Sigmoid colon (tissue), 6 donors: ENCODE measurements at regions not wholly inside any gene's neighbourhood (a gene's known extent, or its start where the extent isn't known, plus 50 kb on each side); places are given as distances from the start of the nearest gene placed in this dataset.

Source experiments
- DNase-seq: peaks from one replicate; pipeline ENCODE4 v3.0.0-alpha.2; 2019
- H3K27ac ChIP-seq, 4 donors: fragments of 200-600 bp; sonication (generic); one replicate each; pipeline ENCODE4 v1.5.1; 2016 to 2019; ENCODE audit warnings: mild to moderate bottlenecking in 1 of 4
- H3K27me3 ChIP-seq, 3 donors: fragments of 200-600 bp; sonication (generic); one replicate each; pipeline ENCODE4 v1.5.1; 2019; ENCODE audit warnings: mild to moderate bottlenecking in 1 of 3
- H3K36me3 ChIP-seq, 4 donors: fragments of 200-600 bp; sonication (generic); one replicate each; pipeline ENCODE4 v1.5.1; 2016 to 2019
- H3K4me1 ChIP-seq, 4 donors: fragments of 200-600 bp; sonication (generic); one replicate each; pipeline ENCODE4 v1.5.1; 2017 to 2019
- H3K4me3 ChIP-seq, 4 donors: fragments of 200-600 bp; sonication (generic); one replicate each; pipeline ENCODE4 v1.5.1; 2017 to 2019; ENCODE audit warnings: mild to moderate bottlenecking in 2 of 4, moderate library complexity in 1 of 4
- H3K9me3 ChIP-seq, 4 donors: fragments of 200-600 bp in 3 of 4; sonication (generic) in 3 of 4; one replicate each; pipeline versions ENCODE4 v1.5.1 to v1.6.1; 2013 to 2019
- EP300 ChIP-seq, 4 donors: sonication (generic); formaldehyde crosslinking; IDR thresholded peaks; one replicate each; pipeline ENCODE4 v1.6.1; 2017; ENCODE audit warnings: antibody characterized with exemption in 4 of 4
- POLR2A ChIP-seq, 2 donors: fragments of 450-650 bp; IDR thresholded peaks; one replicate each; pipeline ENCODE4 v1.6.1; 2016; ENCODE audit warnings: antibody characterized with exemption in 2 of 2, mild to moderate bottlenecking in 2 of 2, moderate library complexity in 2 of 2
- POLR2AphosphoS5 ChIP-seq, 4 donors: sonication (generic); formaldehyde crosslinking; IDR thresholded peaks; one replicate each; pipeline ENCODE4 v1.6.1; 2017; ENCODE audit warnings: antibody characterized with exemption in 4 of 4
- WGBS, 2 donors: extraction: QIAGEN DNeasy Blood & Tissue Kit; methylation state at CpG; one replicate each; pipeline ENCODE4 v1.1.7; 2013; 5-methylcytosine and 5-hydroxymethylcytosine counted together
- intact Hi-C: fragments of 100-400 bp; cut with DNase I; formaldehyde crosslinking; loops from one replicate; pipeline ENCODE4 v1.15.1; 2023
- TF ChIP-seq, protein P1 (sequence below), 4 experiments: fragments of 450-650 bp in 3 of 4; fragments of 200-600 bp in 1 of 4; IDR thresholded peaks; one replicate each; pipeline ENCODE4 v1.5.1; 2016 to 2019; ENCODE audit warnings: antibody characterized with exemption in 4 of 4, mild to moderate bottlenecking in 3 of 4, moderate library complexity in 2 of 4
- donor health status: healthy with polysubstance abuse.
- donor health status: healthy.

- Histone ChIP-seq H3K9me3 (no peaks in the 10 kb centered on the region), H3K36me3 (no peaks in the 10 kb centered on the region), H3K27ac (no peak overlapping the region), H3K27me3 (no peaks in the 10 kb centered on the region), H3K4me1 (peaks cover 0 to 17% (median 6%) of the 10 kb centered on the region in 4 donors), H3K4me3 (peak overlapping the region in 3 of 4 donors; percentile 20 to 22 (median 20))
- 90 to 92% methylated on average over 3 of the region's 3 CpGs for WGBS, 2 donors
- TF ChIP-seq POLR2A (IDR thresholded peaks at IDR 0.05) = no peak
- no peak for TF ChIP-seq EP300 (IDR thresholded peaks at IDR 0.05)
- TF ChIP-seq, protein P1, sequence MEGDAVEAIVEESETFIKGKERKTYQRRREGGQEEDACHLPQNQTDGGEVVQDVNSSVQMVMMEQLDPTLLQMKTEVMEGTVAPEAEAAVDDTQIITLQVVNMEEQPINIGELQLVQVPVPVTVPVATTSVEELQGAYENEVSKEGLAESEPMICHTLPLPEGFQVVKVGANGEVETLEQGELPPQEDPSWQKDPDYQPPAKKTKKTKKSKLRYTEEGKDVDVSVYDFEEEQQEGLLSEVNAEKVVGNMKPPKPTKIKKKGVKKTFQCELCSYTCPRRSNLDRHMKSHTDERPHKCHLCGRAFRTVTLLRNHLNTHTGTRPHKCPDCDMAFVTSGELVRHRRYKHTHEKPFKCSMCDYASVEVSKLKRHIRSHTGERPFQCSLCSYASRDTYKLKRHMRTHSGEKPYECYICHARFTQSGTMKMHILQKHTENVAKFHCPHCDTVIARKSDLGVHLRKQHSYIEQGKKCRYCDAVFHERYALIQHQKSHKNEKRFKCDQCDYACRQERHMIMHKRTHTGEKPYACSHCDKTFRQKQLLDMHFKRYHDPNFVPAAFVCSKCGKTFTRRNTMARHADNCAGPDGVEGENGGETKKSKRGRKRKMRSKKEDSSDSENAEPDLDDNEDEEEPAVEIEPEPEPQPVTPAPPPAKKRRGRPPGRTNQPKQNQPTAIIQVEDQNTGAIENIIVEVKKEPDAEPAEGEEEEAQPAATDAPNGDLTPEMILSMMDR (IDR thresholded peaks at IDR 0.05) = no peak
- no peak for TF ChIP-seq POLR2AphosphoS5 (IDR thresholded peaks at IDR 0.05)
- intact Hi-C loops = no loop called here
- DNase-seq = no peak
These were observed 155.8 kb upstream of the GLI3 start for GRCh38 chr7:42392826-42393225.

GRCh38 chr7:42389697-42390096, 152.7 kb upstream of the GLI3 start:
- Histone ChIP-seq H3K4me1 (peaks cover 0 to 9% (median 2%) of the 10 kb centered on the region in 4 donors), H3K9me3 (no peaks in the 10 kb centered on the region), H3K4me3 (no peak overlapping the region), H3K27me3 (no peaks in the 10 kb centered on the region), H3K36me3 (no peaks in the 10 kb centered on the region), H3K27ac (no peak overlapping the region)
- TF ChIP-seq POLR2A (IDR thresholded peaks at IDR 0.05) = no peak
- TF ChIP-seq, protein P1 (IDR thresholded peaks at IDR 0.05) = no peak
- no peak for TF ChIP-seq EP300 (IDR thresholded peaks at IDR 0.05)
- no peak for TF ChIP-seq POLR2AphosphoS5 (IDR thresholded peaks at IDR 0.05)
- DNase-seq = no peak
- intact Hi-C loops = no loop called here
- 67 to 89% methylated on average over 1 of the region's 1 CpG for WGBS, 2 donors

GRCh38 chr7:42385912-42386311, 148.9 kb upstream of the GLI3 start:
- no peak for DNase-seq
- Histone ChIP-seq H3K4me1 (no peaks in the 10 kb centered on the region), H3K27ac (no peak overlapping the region), H3K4me3 (no peak overlapping the region), H3K9me3 (no peaks in the 10 kb centered on the region), H3K36me3 (no peaks in the 10 kb centered on the region), H3K27me3 (no peaks in the 10 kb centered on the region)
- 85 to 92% methylated on average over 3 of the region's 3 CpGs for WGBS, 2 donors
- no peak for TF ChIP-seq POLR2A (IDR thresholded peaks at IDR 0.05)
- TF ChIP-seq POLR2AphosphoS5 (IDR thresholded peaks at IDR 0.05) = no peak
- no peak for TF ChIP-seq EP300 (IDR thresholded peaks at IDR 0.05)
- TF ChIP-seq, protein P1 (IDR thresholded peaks at IDR 0.05) = no peak
- intact Hi-C loops = no loop called here

GRCh38 chr7:42381161-42381560, 144.2 kb upstream of the GLI3 start:
- Histone ChIP-seq H3K9me3 (no peaks in the 10 kb centered on the region), H3K36me3 (no peaks in the 10 kb centered on the region), H3K4me3 (no peak overlapping the region), H3K27me3 (no peaks in the 10 kb centered on the region), H3K4me1 (no peaks in the 10 kb centered on the region), H3K27ac (no peak overlapping the region)
- TF ChIP-seq POLR2A (IDR thresholded peaks at IDR 0.05) (no peak), POLR2AphosphoS5 (IDR thresholded peaks at IDR 0.05) (no peak), EP300 (IDR thresholded peaks at IDR 0.05) (no peak)
- TF ChIP-seq, protein P1 (IDR thresholded peaks at IDR 0.05) = no peak
- 85 to 89% methylated on average over 1 of the region's 1 CpG for WGBS, 2 donors
- intact Hi-C loops = no loop called here
- DNase-seq = no peak

DNA sequence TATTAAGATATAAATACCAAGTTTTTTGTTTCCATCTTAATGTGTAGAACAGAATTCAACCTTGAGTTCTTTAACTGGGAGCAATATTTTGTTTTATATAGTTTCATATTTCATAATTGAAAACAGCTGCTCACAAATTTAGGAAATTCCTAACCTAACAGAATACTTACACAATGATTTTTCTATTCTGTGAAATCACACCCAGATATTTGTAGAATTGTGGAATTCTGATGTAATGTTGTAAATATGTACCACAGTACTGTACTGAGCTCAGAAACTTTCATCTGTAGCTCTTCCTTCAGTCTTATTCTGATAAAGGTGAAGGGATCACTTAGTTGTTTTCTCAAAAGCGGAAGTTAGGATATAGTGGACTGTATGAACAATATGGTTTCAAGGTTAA, 143.4 kb upstream of the GLI3 start:
- no peaks in the 10 kb centered on the region for H3K4me1 ChIP-seq
- WGBS, 2 donors = 78 to 91% methylated on average over 1 of the region's 1 CpG
- H3K27me3 ChIP-seq = no peaks in the 10 kb centered on the region
- no peak overlapping the region for H3K4me3 ChIP-seq
- no peaks in the 10 kb centered on the region for H3K36me3 ChIP-seq
- H3K27ac ChIP-seq = no peak overlapping the region
- no peak for TF ChIP-seq EP300 (IDR thresholded peaks at IDR 0.05)
- no peak for TF ChIP-seq POLR2AphosphoS5 (IDR thresholded peaks at IDR 0.05)
- TF ChIP-seq, protein P1 (IDR thresholded peaks at IDR 0.05) = no peak
- TF ChIP-seq POLR2A (IDR thresholded peaks at IDR 0.05) = no peak
- no peaks in the 10 kb centered on the region for H3K9me3 ChIP-seq
- DNase-seq = no peak
- intact Hi-C loops = no loop called here
